ENCODE measurements at regions not wholly inside any gene's neighbourhood (a gene's known extent, or its start where the extent isn't known, plus 50 kb on each side); places are given as distances from the start of the nearest gene placed in this dataset.

GRCh38 chr1:234721476-234722269 is 111.7 kb upstream of the IRF2BP2 start (continued):
- TF ChIP-seq RFX1 (IDR thresholded peaks at IDR 0.05) (no peak), SIN3A (IDR thresholded peaks at IDR 0.05; ENCODE audit: borderline replicate concordance, low read depth, low read length) (no peak), ZNF687 (CRISPR knock-in tag; IDR thresholded peaks at IDR 0.05) (peak; percentile 43; the same call in 1 of the 2 replicates), ZNF629 (CRISPR knock-in tag; conservative IDR thresholded peaks at IDR 0.05) (no peak; the same call in 1 of the 2 replicates), MBNL3 (CRISPR knock-in tag; conservative IDR thresholded peaks at IDR 0.05) (no peak), LRRFIP1 (CRISPR knock-in tag; conservative IDR thresholded peaks at IDR 0.05) (no peak), SKI (IDR thresholded peaks at IDR 0.05; ENCODE audit: partially characterized antibody) (no peak), ZBTB40 (IDR thresholded peaks at IDR 0.05) (no peak), ZBTB40 (CRISPR knock-in tag; IDR thresholded peaks at IDR 0.05) (no peak; the same call in 1 of the 2 replicates), ZNF720 (CRISPR knock-in tag; IDR thresholded peaks at IDR 0.05) (no peak), BRD4 (CRISPR knock-in tag; IDR thresholded peaks at IDR 0.05) (peak; percentile 68), ZNF790 (CRISPR knock-in tag; IDR thresholded peaks at IDR 0.05; ENCODE audit: borderline replicate concordance) (no peak), ZNF234 (CRISPR knock-in tag; conservative IDR thresholded peaks at IDR 0.05) (no peak)
